HG02610 (cell line): ENCODE measurements at regions not wholly inside any gene's neighbourhood (a gene's known extent, or its start where the extent isn't known, plus 50 kb on each side); places are given as distances from the start of the nearest gene placed in this dataset.
"Not testable (repeated sequence)": the region's sequence is repeated elsewhere in the genome, so short reads cannot be mapped to it uniquely, and the experiment has no call there.

Experiments used
- ATAC-seq: cut with Tn5 transposase; IDR thresholded peaks from one replicate; pipeline ENCODE4 v1.9.1; 2021; ENCODE audit warnings: mild to moderate bottlenecking, moderate library complexity; ENCODE audit not compliant: unreplicated experiment

- not testable (repeated sequence) for ATAC-seq
Observed at GRCh38 chr18:42378854-42379253, 423.8 kb downstream of the PIK3C3 start.

GRCh38 chr18:42381236-42381635, 426.2 kb downstream of the PIK3C3 start:
- ATAC-seq, result not testable (repeated sequence)

- ATAC-seq, result no peak
Observed at GRCh38 chr18:42392416-42392815, 437.4 kb downstream of the PIK3C3 start.

GRCh38 chr18:42392926-42393325, 437.9 kb downstream of the PIK3C3 start:
- ATAC-seq, result no peak

GRCh38 chr18:42394238-42394637, 439.2 kb downstream of the PIK3C3 start:
- ATAC-seq, result no peak

DNA sequence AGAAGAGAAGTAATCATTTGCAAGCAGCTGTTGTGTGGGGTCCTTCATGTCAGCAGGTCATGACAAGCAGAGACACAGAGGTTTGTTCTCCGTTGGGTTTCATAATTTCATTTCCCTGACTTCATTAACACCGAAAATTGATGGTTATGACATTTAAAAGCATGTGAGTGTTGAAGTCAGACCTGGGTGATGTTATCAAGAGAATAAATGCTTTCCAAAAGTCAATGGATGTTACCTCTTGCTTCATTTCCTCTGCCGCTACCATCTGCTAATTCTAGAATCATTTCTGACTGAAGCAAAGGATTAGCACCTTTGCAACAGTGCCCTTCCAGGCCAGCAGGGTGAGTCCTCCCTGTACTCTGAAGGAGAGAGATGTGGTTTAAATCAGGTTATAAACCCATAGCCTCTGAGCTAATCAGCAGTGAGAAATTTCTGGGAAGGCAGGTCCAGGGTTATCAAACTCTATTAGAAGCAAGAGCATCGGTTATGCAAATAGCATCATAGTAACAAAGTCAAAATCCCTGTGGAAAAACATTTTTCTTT, 446.2 kb downstream of the PIK3C3 start:
- no peak for ATAC-seq

- no peak for ATAC-seq
Observed at GRCh38 chr18:42404151-42404550, 449.1 kb downstream of the PIK3C3 start.

GRCh38 chr18:42409005-42409404, 454.0 kb downstream of the PIK3C3 start:
- no peak for ATAC-seq

DNA sequence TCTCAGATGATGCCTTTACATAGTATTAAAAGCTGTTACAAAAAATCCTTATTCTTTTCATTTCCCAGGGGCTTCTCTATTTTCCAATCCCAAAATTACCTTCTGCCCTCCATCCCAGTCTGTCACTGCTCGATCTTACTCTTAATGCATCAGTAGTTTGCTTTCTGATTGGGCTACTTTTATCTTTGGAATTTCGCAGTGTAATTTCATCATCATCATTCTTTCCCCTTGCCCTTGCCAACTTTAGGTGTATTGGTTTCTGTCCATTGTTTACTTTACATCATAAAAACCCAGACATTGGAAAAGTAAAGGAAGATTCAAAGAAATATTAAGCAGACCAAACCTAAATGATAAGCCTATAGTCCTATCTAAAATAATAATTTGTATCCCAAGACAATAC, 457.2 kb downstream of the PIK3C3 start:
- no peak for ATAC-seq

GRCh38 chr18:42412896-42413295, 457.9 kb downstream of the PIK3C3 start:
- no peak for ATAC-seq

- ATAC-seq, result no peak
Observed at GRCh38 chr18:42413870-42414269, 458.8 kb downstream of the PIK3C3 start.

GRCh38 chr18:42414756-42415454, 459.9 kb downstream of the PIK3C3 start:
- ATAC-seq, result no peak

- no peak for ATAC-seq
Observed at GRCh38 chr18:42417189-42417588, 462.2 kb downstream of the PIK3C3 start.

DNA sequence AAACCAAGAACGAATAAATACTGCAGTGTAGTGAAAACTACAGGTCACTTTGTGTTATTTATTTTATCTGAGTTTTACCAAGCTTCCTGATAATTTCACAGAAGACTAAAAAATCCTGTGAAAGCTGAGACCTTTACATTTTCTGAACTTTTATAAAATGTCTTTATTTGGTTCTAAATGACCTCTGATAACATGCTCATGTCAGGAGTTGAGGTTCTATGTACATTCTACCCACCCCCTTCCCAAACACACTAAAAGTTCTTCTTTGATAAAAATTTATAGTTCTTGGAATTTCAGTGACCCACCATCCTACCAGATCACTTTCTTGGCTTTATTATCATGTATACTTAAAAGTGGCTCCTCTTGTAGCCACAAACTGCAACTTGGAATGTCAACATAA, 463.1 kb downstream of the PIK3C3 start:
- ATAC-seq, result no peak

GRCh38 chr18:42425025-42425424, 470.0 kb downstream of the PIK3C3 start:
- no peak for ATAC-seq

DNA sequence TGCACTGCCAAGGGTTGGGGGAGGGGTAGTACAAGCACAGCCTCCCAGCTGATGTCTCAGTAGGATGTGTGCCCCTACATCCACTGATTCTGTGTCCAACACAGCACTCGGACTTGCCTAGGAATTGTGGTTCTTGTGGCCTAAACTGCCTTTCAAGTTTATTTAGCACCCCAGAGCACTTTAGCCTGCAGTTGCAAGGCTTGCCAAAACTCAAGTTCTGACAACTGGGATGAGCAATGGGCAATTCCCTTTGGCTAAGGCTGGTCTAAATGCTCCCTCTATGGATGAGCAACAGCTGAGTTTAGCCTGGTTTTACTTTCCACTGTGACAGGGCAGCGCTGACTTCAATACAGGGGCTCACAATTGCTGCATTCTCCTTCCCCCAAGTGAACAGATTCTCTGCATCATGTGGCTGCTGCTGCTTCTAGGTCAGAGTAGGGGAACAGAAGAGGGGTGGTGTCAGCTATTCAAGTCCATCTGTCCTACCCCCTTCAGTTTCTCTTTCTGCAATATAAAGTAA, 471.5 kb downstream of the PIK3C3 start:
- no peak for ATAC-seq

GRCh38 chr18:42429196-42429595, 474.2 kb downstream of the PIK3C3 start:
- ATAC-seq, result no peak

DNA sequence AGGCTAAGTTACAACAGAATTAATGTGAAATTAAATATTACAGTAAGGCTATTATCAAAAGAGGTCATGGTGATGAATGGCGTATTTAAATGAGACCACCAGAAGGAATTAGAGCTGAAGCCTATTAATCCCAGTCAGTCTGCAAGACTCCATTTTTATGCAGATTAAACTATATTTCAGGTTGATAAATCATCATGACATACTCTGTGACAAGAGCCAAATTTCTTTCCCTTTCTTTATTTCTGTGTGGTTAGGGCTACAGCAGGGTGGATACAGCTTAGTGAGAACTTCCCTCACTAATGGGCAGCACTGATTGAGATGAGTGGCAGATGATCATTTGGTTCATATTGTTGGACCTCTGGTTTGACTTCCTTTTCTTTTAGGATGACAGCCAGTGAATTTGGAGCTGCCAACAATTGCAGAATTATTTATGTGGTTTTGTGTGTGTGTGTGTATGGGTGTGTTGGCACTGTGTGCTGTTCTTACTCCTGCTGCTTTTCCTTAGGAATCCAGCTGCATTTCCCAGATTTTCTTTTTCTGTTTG, 481.3 kb downstream of the PIK3C3 start:
- ATAC-seq, result no peak

DNA sequence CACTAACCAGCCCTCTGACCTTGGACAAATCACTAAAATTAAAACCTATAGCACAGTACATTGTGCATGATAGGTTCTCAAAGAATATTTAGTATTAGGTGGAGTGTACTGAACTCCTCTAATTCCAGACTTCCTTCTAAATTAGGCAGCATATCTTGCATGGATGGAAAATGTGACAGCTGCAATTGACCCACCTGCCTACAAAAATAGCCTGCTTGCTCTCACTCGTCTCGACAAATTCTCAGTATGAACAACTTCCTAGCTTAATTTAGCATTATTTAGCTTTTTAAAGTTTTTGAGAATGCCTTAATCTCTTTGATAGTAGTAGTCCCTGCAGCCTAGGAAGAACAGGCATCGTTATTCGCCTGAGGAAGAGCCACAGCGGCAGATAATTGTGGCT, 482.0 kb downstream of the PIK3C3 start:
- no peak for ATAC-seq

- no peak for ATAC-seq
Observed at GRCh38 chr18:42437646-42438045, 482.6 kb downstream of the PIK3C3 start.

GRCh38 chr18:42442656-42443055, 487.6 kb downstream of the PIK3C3 start:
- ATAC-seq, result no peak

GRCh38 chr18:42444349-42444748, 489.3 kb downstream of the PIK3C3 start:
- ATAC-seq, result no peak
